ENCODE measurements at regions not wholly inside any gene's neighbourhood (a gene's known extent, or its start where the extent isn't known, plus 50 kb on each side); places are given as distances from the start of the nearest gene placed in this dataset.

- no peak for TF ChIP-seq CTCF (IDR thresholded peaks at IDR 0.05; ENCODE audit: insufficient read depth, low read length, missing control alignments)
- CTCF ChIA-PET, result no interaction called here
- POLR2A ChIA-PET, result no interaction called here
- no peak overlapping the region for H3K4me3 ChIP-seq (ENCODE audit: low read depth, low read length)
- no peak for DNase-seq (ENCODE audit: low read depth, low spot score)
These were observed 305.0 kb upstream of the ID2 start for GRCh38 chr2:8376603-8377410.

DNA sequence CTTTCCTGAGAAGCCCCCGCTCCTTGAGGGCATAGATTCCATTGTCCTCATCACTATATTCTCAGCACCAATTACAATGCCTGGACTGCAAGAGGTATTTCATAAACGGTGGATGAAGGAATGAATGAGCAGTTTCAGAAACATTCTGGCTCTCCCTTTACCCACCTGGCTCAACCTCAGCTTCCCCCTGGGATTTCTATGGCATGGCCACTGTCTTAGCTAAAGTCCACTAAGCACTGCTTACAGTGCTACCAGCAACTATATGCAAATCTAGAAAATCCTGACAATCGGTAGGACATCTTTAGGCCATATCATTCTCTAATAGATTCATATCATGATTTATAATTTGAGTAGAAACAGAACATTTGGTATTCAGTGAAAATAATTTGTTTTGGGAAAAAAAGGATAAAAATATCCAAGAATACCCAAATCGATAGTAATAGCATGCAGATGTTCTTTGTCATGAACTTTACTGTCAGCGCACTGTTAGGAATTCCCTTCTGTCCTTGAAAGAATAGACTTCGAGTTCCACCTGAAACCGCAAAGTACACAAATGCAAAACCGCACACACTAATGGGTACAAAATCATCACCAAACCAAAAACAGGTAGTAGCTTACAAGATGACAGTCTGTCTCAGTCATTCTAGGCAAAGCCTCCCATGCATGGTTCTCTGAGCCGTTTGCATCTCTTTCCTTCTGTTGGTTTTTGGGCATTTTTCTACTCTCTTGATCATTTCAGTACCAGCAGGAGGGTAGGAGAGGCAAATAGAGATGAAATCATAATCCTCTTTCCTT, 303.6 kb upstream of the ID2 start:
- CTCF ChIA-PET, result no interaction called here
- POLR2A ChIA-PET, result interaction anchor here (0.8 kb wide), 1 partner anchor 304 kb away, joined by 3 read pairs; the partner anchor contains the start of gene ID2
- no peak for DNase-seq (ENCODE audit: low read depth, low spot score)
- H3K4me3 ChIP-seq (ENCODE audit: low read depth, low read length), result no peak overlapping the region
- TF ChIP-seq CTCF (IDR thresholded peaks at IDR 0.05; ENCODE audit: insufficient read depth, low read length, missing control alignments), result no peak

GRCh38 chr2:8379128-8379527, 302.7 kb upstream of the ID2 start:
- no peak for TF ChIP-seq CTCF (IDR thresholded peaks at IDR 0.05; ENCODE audit: insufficient read depth, low read length, missing control alignments)
- DNase-seq (ENCODE audit: low read depth, low spot score), result no peak
- ChIA-PET POLR2A (interaction anchor here (0.8 kb wide), 1 partner anchor 303 kb away, joined by 3 read pairs; the partner anchor contains the start of gene ID2), CTCF (no interaction called here)
- no peak overlapping the region for H3K4me3 ChIP-seq (ENCODE audit: low read depth, low read length)

DNA sequence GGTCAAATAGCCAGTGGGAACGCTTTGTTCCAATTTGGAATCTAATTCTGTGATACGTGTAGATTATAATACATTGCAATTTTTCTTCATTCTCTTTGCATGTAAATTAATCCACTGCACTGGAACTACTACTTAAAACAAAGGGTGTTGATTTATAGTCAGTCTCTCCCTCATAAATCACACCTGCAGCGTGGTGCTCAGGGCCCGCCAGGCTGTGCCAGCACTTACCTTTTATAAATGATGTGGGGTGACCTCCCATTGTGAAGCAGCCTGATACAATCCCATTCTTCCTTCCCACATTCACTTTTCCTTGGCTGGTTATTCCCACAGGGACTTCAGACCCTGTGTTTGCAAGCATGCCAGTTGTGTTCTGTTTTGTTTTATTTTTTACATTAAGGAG, 302.3 kb upstream of the ID2 start:
- ChIA-PET CTCF (no interaction called here), POLR2A (no interaction called here)
- TF ChIP-seq CTCF (IDR thresholded peaks at IDR 0.05; ENCODE audit: insufficient read depth, low read length, missing control alignments), result no peak
- no peak overlapping the region for H3K4me3 ChIP-seq (ENCODE audit: low read depth, low read length)
- no peak for DNase-seq (ENCODE audit: low read depth, low spot score)

DNA sequence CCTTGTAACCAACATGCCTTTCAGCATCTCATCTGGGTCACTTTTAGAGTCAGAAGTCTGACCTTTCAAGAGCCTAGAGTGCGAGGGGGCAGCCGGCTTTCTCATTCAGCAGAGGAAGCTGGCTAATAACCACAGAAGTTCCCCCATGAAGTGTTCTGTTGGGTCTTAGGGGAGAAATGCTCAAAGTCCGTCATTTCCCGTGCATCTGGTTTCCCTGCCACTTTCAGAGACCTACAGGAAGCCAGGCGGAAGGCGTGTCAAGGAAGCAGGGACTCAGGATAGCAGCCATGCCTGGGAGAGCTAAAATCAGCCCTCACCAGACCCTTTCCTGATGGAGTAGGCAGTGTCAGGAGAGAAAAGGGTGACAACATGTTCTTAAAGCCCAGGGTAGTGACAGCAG, 301.8 kb upstream of the ID2 start:
- TF ChIP-seq CTCF (IDR thresholded peaks at IDR 0.05; ENCODE audit: insufficient read depth, low read length, missing control alignments), result no peak
- DNase-seq (ENCODE audit: low read depth, low spot score), result no peak
- POLR2A ChIA-PET, result no interaction called here

GRCh38 chr2:8380566-8380965, 301.3 kb upstream of the ID2 start:
- DNase-seq (ENCODE audit: low read depth, low spot score), result no peak
- CTCF ChIA-PET, result interaction anchor here (0.8 kb wide), 1 partner anchor 35 kb away, joined by 4 read pairs; no protein-coding TSS in a partner anchor
- TF ChIP-seq CTCF (IDR thresholded peaks at IDR 0.05; ENCODE audit: insufficient read depth, low read length, missing control alignments), result no peak
- POLR2A ChIA-PET, result interaction anchor here (0.6 kb wide), 1 partner anchor 137 kb away, joined by 3 read pairs; no protein-coding TSS in a partner anchor
- no peak overlapping the region for H3K4me3 ChIP-seq (ENCODE audit: low read depth, low read length)

More for the DNA sequence above, 301.8 kb upstream of the ID2 start:
- CTCF ChIA-PET, result interaction anchor here (0.8 kb wide), 1 partner anchor 36 kb away, joined by 4 read pairs; no protein-coding TSS in a partner anchor
- no peak overlapping the region for H3K4me3 ChIP-seq (ENCODE audit: low read depth, low read length)
